AG09309 (cell line): ENCODE measurements at regions not wholly inside any gene's neighbourhood (a gene's known extent, or its start where the extent isn't known, plus 50 kb on each side); places are given as distances from the start of the nearest gene placed in this dataset.

Experiments
- DNase-seq: peaks from one replicate; pipeline ENCODE4 v3.0.0-alpha.2; 2010; ENCODE audit warnings: low read depth
- H3K4me3 ChIP-seq: 2 replicates; pipeline ENCODE4 v1.5.1; 2011; ENCODE audit warnings: mild to moderate bottlenecking, low read depth, low read length, moderate library complexity; ENCODE audit not compliant: control insufficient read depth
- CTCF ChIP-seq: IDR thresholded peaks from 2 replicates; pipeline ENCODE4 v1.5.1; 2011; ENCODE audit warnings: mild to moderate bottlenecking, low read depth, low read length, inconsistent platforms; ENCODE audit not compliant: insufficient read depth, control insufficient read depth; ENCODE audit errors: missing control alignments

GRCh38 chr10:120406376-120406775, 50.7 kb upstream of the PLPP4 start:
- DNase-seq = no peak
- no peak overlapping the region for H3K4me3 ChIP-seq
- no peak for TF ChIP-seq CTCF
